ENCODE measurements at regions not wholly inside any gene's neighbourhood (a gene's known extent, or its start where the extent isn't known, plus 50 kb on each side); places are given as distances from the start of the nearest gene placed in this dataset.

DNA sequence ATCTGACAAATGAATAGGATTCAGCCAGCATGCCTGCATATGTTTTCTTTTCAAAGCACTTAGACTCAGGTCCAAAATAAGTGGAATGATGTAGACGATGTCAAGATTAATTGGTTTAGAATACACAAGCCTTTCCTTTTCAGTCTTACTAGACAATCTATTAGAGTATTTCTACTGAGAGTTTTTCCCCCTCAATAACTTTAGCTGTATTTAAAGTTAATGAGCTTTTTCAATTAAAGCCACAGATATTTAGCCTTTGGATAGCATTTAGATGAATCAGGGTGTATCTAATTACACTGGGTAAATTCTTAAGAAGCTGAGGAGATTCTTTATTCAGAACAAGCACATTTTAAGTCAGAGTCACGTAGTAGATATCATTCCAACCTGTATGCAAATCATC lies 198.7 kb upstream of the MPDZ start:
- Mint-ChIP-seq H3K4me3 (no peak overlapping the region), H3K9me3 (peaks cover 27% of the 10 kb centered on the region), H3K36me3 (no peaks in the 10 kb centered on the region), H3K27ac (no peak overlapping the region), H3K27me3 (ENCODE audit: insufficient read depth, low read depth) (peaks cover 3% of the 10 kb centered on the region), H3K4me1 (peaks cover 3% of the 10 kb centered on the region)
- H3K27ac ChIP-seq = no peak overlapping the region
- H3K79me2 ChIP-seq (ENCODE audit: low read depth) = no peaks in the 10 kb centered on the region
- no peaks in the 10 kb centered on the region for H3K27me3 ChIP-seq
- H3K9me3 ChIP-seq (ENCODE audit: low read depth) = no peaks in the 10 kb centered on the region
- H2AFZ ChIP-seq (replicated peaks) = no peak overlapping the region
- H3F3A ChIP-seq (ENCODE audit: low read depth) = no peaks in the 10 kb centered on the region
- no peak overlapping the region for H3K4me2 ChIP-seq
- TF ChIP-seq EZH2 (IDR thresholded peaks at IDR 0.05) (no peak), EZH2phosphoT487 (IDR thresholded peaks at IDR 0.05) (no peak)
- TF ChIP-seq, protein P1, sequence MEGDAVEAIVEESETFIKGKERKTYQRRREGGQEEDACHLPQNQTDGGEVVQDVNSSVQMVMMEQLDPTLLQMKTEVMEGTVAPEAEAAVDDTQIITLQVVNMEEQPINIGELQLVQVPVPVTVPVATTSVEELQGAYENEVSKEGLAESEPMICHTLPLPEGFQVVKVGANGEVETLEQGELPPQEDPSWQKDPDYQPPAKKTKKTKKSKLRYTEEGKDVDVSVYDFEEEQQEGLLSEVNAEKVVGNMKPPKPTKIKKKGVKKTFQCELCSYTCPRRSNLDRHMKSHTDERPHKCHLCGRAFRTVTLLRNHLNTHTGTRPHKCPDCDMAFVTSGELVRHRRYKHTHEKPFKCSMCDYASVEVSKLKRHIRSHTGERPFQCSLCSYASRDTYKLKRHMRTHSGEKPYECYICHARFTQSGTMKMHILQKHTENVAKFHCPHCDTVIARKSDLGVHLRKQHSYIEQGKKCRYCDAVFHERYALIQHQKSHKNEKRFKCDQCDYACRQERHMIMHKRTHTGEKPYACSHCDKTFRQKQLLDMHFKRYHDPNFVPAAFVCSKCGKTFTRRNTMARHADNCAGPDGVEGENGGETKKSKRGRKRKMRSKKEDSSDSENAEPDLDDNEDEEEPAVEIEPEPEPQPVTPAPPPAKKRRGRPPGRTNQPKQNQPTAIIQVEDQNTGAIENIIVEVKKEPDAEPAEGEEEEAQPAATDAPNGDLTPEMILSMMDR (IDR thresholded peaks at IDR 0.05) = no peak
- no peak overlapping the region for H3K9ac ChIP-seq
- no peaks in the 10 kb centered on the region for H3K4me1 ChIP-seq
- no peak for DNase-seq (ENCODE audit: low spot score)
- no peaks in the 10 kb centered on the region for H3K36me3 ChIP-seq
- no peaks in the 10 kb centered on the region for H4K20me1 ChIP-seq (ENCODE audit: low read depth)
- H3K4me3 ChIP-seq = no peak overlapping the region

DNA sequence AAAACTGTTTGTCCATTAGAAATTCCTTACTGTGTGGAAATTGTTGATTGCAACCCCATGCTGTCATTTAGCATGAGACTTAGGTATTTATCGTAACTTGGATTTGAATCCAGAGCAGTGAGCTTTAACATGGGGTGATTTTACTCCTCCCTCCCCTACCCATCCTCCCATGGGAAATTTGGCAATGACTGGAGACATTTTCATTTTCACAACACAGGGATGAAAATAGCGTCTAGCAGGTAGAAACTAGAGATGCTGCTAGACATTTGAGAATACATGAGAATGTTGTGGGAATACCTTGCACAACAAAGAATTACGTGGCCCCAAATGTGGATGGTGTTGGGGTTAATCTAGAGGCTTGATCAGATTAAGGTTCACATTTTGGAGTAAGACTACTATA lies 191.3 kb upstream of the MPDZ start:
- no peak for DNase-seq (ENCODE audit: low spot score)
- H3K4me1 Mint-ChIP-seq = peaks cover 10% of the 10 kb centered on the region
- Histone ChIP-seq H3K36me3 (no peaks in the 10 kb centered on the region), H4K20me1 (ENCODE audit: low read depth) (no peaks in the 10 kb centered on the region), H3K9me3 (ENCODE audit: low read depth) (no peaks in the 10 kb centered on the region), H3F3A (ENCODE audit: low read depth) (no peaks in the 10 kb centered on the region), H3K27ac (no peak overlapping the region), H3K4me3 (no peak overlapping the region), H3K9ac (no peak overlapping the region), H3K4me1 (no peaks in the 10 kb centered on the region), H2AFZ (replicated peaks) (no peak overlapping the region), H3K79me2 (ENCODE audit: low read depth) (no peaks in the 10 kb centered on the region), H3K27me3 (no peaks in the 10 kb centered on the region), H3K4me2 (no peak overlapping the region)
- TF ChIP-seq, protein P1 (IDR thresholded peaks at IDR 0.05) = no peak
- peaks cover 20% of the 10 kb centered on the region for H3K9me3 Mint-ChIP-seq
- no peak overlapping the region for H3K4me3 Mint-ChIP-seq
- H3K27ac Mint-ChIP-seq = no peak overlapping the region
- H3K27me3 Mint-ChIP-seq (ENCODE audit: insufficient read depth, low read depth) = no peaks in the 10 kb centered on the region
- no peaks in the 10 kb centered on the region for H3K36me3 Mint-ChIP-seq

GRCh38 chr9:13467157-13467556 lies 187.7 kb upstream of the MPDZ start:
- Mint-ChIP-seq H3K36me3 (no peaks in the 10 kb centered on the region), H3K9me3 (peaks cover 1% of the 10 kb centered on the region), H3K27ac (no peak overlapping the region), H3K27me3 (ENCODE audit: insufficient read depth, low read depth) (peaks cover 2% of the 10 kb centered on the region), H3K4me3 (no peak overlapping the region), H3K4me1 (peaks cover 10% of the 10 kb centered on the region)
- H3K36me3 ChIP-seq = no peaks in the 10 kb centered on the region
- H3K4me2 ChIP-seq = no peak overlapping the region
- H3K9ac ChIP-seq = no peak overlapping the region
- no peaks in the 10 kb centered on the region for H4K20me1 ChIP-seq (ENCODE audit: low read depth)
- H3F3A ChIP-seq (ENCODE audit: low read depth) = no peaks in the 10 kb centered on the region
- no peak overlapping the region for H2AFZ ChIP-seq (replicated peaks)
- no peak for DNase-seq (ENCODE audit: low spot score)
- no peaks in the 10 kb centered on the region for H3K79me2 ChIP-seq (ENCODE audit: low read depth)
- no peaks in the 10 kb centered on the region for H3K4me1 ChIP-seq
- H3K27me3 ChIP-seq = no peaks in the 10 kb centered on the region
- H3K27ac ChIP-seq = no peak overlapping the region
- no peaks in the 10 kb centered on the region for H3K9me3 ChIP-seq (ENCODE audit: low read depth)
- TF ChIP-seq, protein P1 (IDR thresholded peaks at IDR 0.05) = no peak
- no peak for TF ChIP-seq EZH2phosphoT487 (IDR thresholded peaks at IDR 0.05)
- TF ChIP-seq EZH2 (IDR thresholded peaks at IDR 0.05) = no peak
- H3K4me3 ChIP-seq = no peak overlapping the region
